ENCODE measurements at regions not wholly inside any gene's neighbourhood (a gene's known extent, or its start where the extent isn't known, plus 50 kb on each side); places are given as distances from the start of the nearest gene placed in this dataset.

DNA sequence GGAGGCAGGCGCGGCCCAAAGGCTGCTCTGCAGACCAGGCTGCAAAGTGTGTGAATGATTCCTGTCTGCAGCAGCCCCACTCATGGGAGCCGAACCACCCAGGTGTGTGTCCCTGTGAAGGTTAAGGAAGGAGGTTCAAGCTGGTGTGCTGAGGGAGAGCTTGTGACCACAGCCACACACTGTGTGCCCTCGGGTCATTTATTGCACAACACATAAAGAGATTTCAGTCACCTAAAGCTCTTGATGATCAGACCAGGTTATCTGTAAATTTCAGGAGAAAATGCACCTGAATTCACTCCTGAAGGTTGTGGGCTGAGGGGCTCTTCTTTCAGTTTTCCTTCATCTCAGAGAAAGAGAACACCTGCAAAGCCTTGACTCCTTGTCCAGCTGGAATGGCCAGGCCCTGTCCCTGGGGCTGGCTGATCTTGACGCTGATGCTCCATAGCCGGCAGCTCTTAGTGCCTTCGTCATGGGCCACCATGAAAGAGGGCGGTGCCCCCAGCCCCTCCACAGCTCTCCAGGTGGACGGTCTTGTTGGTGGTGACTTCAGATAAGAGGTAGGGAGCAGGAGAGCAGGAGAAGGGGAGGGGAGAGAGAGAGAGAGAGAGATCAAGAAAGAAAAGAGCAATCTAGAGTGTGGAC is 110.8 kb upstream of the C1QTNF9B start:
- CTCF ChIA-PET, result interaction anchor here (0.6 to 1.1 kb wide), 3 partner anchors 10 to 28 kb away, joined by 3 to 4 read pairs (median 3); no protein-coding TSS in a partner anchor
- ATAC-seq (ENCODE audit: low read depth), result no peak
- intact Hi-C loops (cut with micrococcal nuclease), result no loop called here
- no peaks in the 10 kb centered on the region for H3K27me3 ChIP-seq (replicated peaks in 1 of 4; ENCODE audit: control extremely low read depth in 1 of 4, control insufficient read depth in 3 of 4, insufficient read depth in 4 of 4, low read length in 3 of 4)
- H3K27ac Mint-ChIP-seq, result no peak overlapping the region
- H3K4me3 ChIP-seq (ENCODE audit: control extremely low read depth in 1 of 5, extremely low read depth in 1 of 5, insufficient read depth in 1 of 5, low read depth in 2 of 5, low read length in 4 of 5), result no peak overlapping the region
- WGBS (ENCODE audit: insufficient coverage), result 98% methylated on average over 6 of the region's 9 CpGs
- H3K4me1 Mint-ChIP-seq, result no peaks in the 10 kb centered on the region
- no peak overlapping the region for H3K27ac ChIP-seq (ENCODE audit: low read length in 2 of 2)
- H3K27me3 Mint-ChIP-seq, result peaks cover 11% of the 10 kb centered on the region
- H3K4me1 ChIP-seq (ENCODE audit: control insufficient read depth in 2 of 2, insufficient read depth in 2 of 2, low read length in 2 of 2), result no peaks in the 10 kb centered on the region
- no peak overlapping the region for H3K9ac ChIP-seq (ENCODE audit: low read length)
- no peaks in the 10 kb centered on the region for H3K9me3 ChIP-seq (ENCODE audit: control extremely low read depth in 1 of 3, control insufficient read depth in 2 of 3, insufficient read depth in 1 of 3, low read length in 2 of 3)
- H3K9me3 Mint-ChIP-seq (ENCODE audit: insufficient read depth), result no peaks in the 10 kb centered on the region
- TF ChIP-seq, protein P1, sequence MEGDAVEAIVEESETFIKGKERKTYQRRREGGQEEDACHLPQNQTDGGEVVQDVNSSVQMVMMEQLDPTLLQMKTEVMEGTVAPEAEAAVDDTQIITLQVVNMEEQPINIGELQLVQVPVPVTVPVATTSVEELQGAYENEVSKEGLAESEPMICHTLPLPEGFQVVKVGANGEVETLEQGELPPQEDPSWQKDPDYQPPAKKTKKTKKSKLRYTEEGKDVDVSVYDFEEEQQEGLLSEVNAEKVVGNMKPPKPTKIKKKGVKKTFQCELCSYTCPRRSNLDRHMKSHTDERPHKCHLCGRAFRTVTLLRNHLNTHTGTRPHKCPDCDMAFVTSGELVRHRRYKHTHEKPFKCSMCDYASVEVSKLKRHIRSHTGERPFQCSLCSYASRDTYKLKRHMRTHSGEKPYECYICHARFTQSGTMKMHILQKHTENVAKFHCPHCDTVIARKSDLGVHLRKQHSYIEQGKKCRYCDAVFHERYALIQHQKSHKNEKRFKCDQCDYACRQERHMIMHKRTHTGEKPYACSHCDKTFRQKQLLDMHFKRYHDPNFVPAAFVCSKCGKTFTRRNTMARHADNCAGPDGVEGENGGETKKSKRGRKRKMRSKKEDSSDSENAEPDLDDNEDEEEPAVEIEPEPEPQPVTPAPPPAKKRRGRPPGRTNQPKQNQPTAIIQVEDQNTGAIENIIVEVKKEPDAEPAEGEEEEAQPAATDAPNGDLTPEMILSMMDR (IDR thresholded peaks at IDR 0.05), result no peak
- no peak for TF ChIP-seq EZH2 (IDR thresholded peaks at IDR 0.05; ENCODE audit: borderline replicate concordance, insufficient read depth, low read depth, low read length, poor library complexity, severe bottlenecking)
- no peak overlapping the region for H3K4me3 Mint-ChIP-seq
- no peak overlapping the region for H2AFZ ChIP-seq (ENCODE audit: insufficient read depth, low read depth, low read length, poor library complexity, severe bottlenecking)
- no peak overlapping the region for H3K4me2 ChIP-seq (replicated peaks; ENCODE audit: low read depth, low read length, poor library complexity, severe bottlenecking)
- POLR2A ChIA-PET, result no interaction called here
- no peaks in the 10 kb centered on the region for H3K79me2 ChIP-seq (ENCODE audit: control insufficient read depth, insufficient read depth, low read length)
- no peaks in the 10 kb centered on the region for H4K20me1 ChIP-seq (ENCODE audit: control insufficient read depth, insufficient read depth, low read length, poor library complexity, severe bottlenecking)
- no peaks in the 10 kb centered on the region for H3K36me3 ChIP-seq (replicated peaks in 1 of 2; ENCODE audit: control extremely low read depth in 1 of 2, control insufficient read depth in 1 of 2, extremely low read depth in 1 of 2, insufficient read depth in 2 of 2, low read length in 1 of 2)
- DNase-seq, result no peak

DNA sequence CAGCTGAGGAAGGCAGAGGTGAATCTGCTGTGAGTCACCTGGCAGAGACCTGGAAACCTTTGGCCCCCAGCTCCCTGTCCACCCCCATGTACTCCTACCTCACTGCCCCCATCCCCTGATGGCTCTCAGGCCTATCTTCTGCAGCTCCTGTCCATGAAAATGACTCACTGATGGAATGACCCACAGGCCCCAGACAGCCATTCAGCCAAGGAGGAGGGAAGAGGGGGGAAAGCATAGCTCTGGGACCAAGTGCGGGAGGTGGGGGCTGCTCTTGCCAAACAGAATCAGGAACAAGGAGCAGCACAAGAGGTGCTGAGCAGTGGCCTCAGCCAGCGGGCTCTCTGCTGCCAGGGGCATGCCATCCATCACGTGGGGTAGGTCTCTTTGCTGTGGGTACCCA is 111.4 kb upstream of the C1QTNF9B start:
- TF ChIP-seq, protein P1 (IDR thresholded peaks at IDR 0.05), result no peak
- no peak for TF ChIP-seq EZH2 (IDR thresholded peaks at IDR 0.05; ENCODE audit: borderline replicate concordance, insufficient read depth, low read depth, low read length, poor library complexity, severe bottlenecking)
- H3K9me3 ChIP-seq (ENCODE audit: control extremely low read depth in 1 of 3, control insufficient read depth in 2 of 3, insufficient read depth in 1 of 3, low read length in 2 of 3), result no peaks in the 10 kb centered on the region
- H3K4me1 ChIP-seq (ENCODE audit: control insufficient read depth in 2 of 2, insufficient read depth in 2 of 2, low read length in 2 of 2), result no peaks in the 10 kb centered on the region
- DNase-seq (no peak), ATAC-seq (ENCODE audit: low read depth) (no peak)
- no peaks in the 10 kb centered on the region for H3K36me3 ChIP-seq (replicated peaks in 1 of 2; ENCODE audit: control extremely low read depth in 1 of 2, control insufficient read depth in 1 of 2, extremely low read depth in 1 of 2, insufficient read depth in 2 of 2, low read length in 1 of 2)
- H3K27me3 Mint-ChIP-seq, result peaks cover 17% of the 10 kb centered on the region
- ChIA-PET CTCF (interaction anchor here (0.6 to 1.2 kb wide), 3 partner anchors 12 to 29 kb away, joined by 3 read pairs; no protein-coding TSS in a partner anchor), POLR2A (no interaction called here)
- no peak overlapping the region for H2AFZ ChIP-seq (ENCODE audit: insufficient read depth, low read depth, low read length, poor library complexity, severe bottlenecking)
- no peaks in the 10 kb centered on the region for H3K9me3 Mint-ChIP-seq (ENCODE audit: insufficient read depth)
- no peak overlapping the region for H3K27ac ChIP-seq (ENCODE audit: low read length in 2 of 2)
- H3K27ac Mint-ChIP-seq, result no peak overlapping the region
- H3K4me3 Mint-ChIP-seq, result no peak overlapping the region
- no peak overlapping the region for H3K4me3 ChIP-seq (ENCODE audit: control extremely low read depth in 1 of 5, extremely low read depth in 1 of 5, insufficient read depth in 1 of 5, low read depth in 2 of 5, low read length in 4 of 5)
- 95% methylated on average over 3 of the region's 3 CpGs for WGBS (ENCODE audit: insufficient coverage)
- H3K79me2 ChIP-seq (ENCODE audit: control insufficient read depth, insufficient read depth, low read length), result no peaks in the 10 kb centered on the region
- intact Hi-C loops (cut with micrococcal nuclease), result no loop called here
- no peak overlapping the region for H3K9ac ChIP-seq (ENCODE audit: low read length)
- no peaks in the 10 kb centered on the region for H4K20me1 ChIP-seq (ENCODE audit: control insufficient read depth, insufficient read depth, low read length, poor library complexity, severe bottlenecking)
- no peak overlapping the region for H3K4me2 ChIP-seq (replicated peaks; ENCODE audit: low read depth, low read length, poor library complexity, severe bottlenecking)
- no peaks in the 10 kb centered on the region for H3K27me3 ChIP-seq (replicated peaks in 1 of 4; ENCODE audit: control extremely low read depth in 1 of 4, control insufficient read depth in 3 of 4, insufficient read depth in 4 of 4, low read length in 3 of 4)
- no peaks in the 10 kb centered on the region for H3K4me1 Mint-ChIP-seq
